Glutamatergic neuron (in vitro differentiated cells): ENCODE measurements at regions not wholly inside any gene's neighbourhood (a gene's known extent, or its start where the extent isn't known, plus 50 kb on each side); places are given as distances from the start of the nearest gene placed in this dataset.
"Not testable (repeated sequence)": the region's sequence is repeated elsewhere in the genome, so short reads cannot be mapped to it uniquely, and the experiment has no call there.

Experiments used
- DNase-seq: peaks from one replicate; pipeline ENCODE4 v3.0.0; 2022
- H3K27ac Mint-ChIP-seq: one replicate; pipeline ENCODE4 v1.8.0; 2020; ENCODE audit warnings: mild to moderate bottlenecking, mixed read lengths, inconsistent platforms; ENCODE audit not compliant: unreplicated experiment
- H3K27me3 Mint-ChIP-seq: one replicate; pipeline ENCODE4 v1.8.0; 2020; ENCODE audit warnings: mild to moderate bottlenecking, moderate library complexity, mixed read lengths, inconsistent platforms; ENCODE audit not compliant: unreplicated experiment
- H3K36me3 Mint-ChIP-seq: one replicate; pipeline ENCODE4 v1.8.0; 2020; ENCODE audit warnings: mild to moderate bottlenecking, mixed read lengths, inconsistent platforms; ENCODE audit not compliant: unreplicated experiment
- H3K4me1 Mint-ChIP-seq: one replicate; pipeline ENCODE4 v1.8.0; 2020; ENCODE audit warnings: mild to moderate bottlenecking, low read depth, mixed read lengths, inconsistent platforms; ENCODE audit not compliant: unreplicated experiment
- H3K4me3 Mint-ChIP-seq: one replicate; pipeline ENCODE4 v1.8.0; 2020; ENCODE audit warnings: mild to moderate bottlenecking, mixed read lengths, inconsistent platforms; ENCODE audit not compliant: unreplicated experiment
- H3K9me3 Mint-ChIP-seq: one replicate; pipeline ENCODE4 v1.8.0; 2020; ENCODE audit warnings: mild to moderate bottlenecking, moderate library complexity, mixed read lengths, inconsistent platforms; ENCODE audit not compliant: unreplicated experiment
- TF ChIP-seq, protein P1 (sequence below): fragments of 200-600 bp; sonication (generic); IDR thresholded peaks from one replicate; pipeline ENCODE4 v1.5.0; 2021; ENCODE audit not compliant: partially characterized antibody, unreplicated experiment

DNA sequence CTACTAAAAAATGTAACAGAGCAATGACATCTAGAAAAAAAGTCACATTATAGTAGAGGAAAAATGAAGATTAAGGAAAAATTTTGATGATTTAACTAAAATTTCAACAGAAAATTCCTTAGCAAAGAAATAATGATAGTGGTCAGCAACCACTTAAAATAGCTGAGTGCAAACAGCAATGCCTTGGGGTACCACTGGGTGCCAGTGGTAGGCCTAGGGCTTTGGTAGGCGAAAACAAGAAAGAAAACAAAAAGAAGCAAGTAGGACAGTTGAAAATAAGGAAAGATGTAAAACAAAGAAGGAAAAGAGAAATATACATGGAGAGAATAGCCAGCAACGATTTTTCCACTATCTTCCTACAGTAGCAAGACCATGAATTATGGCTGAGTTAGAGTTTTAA, 313.5 kb upstream of the IRS4 start:
- TF ChIP-seq, protein P1, sequence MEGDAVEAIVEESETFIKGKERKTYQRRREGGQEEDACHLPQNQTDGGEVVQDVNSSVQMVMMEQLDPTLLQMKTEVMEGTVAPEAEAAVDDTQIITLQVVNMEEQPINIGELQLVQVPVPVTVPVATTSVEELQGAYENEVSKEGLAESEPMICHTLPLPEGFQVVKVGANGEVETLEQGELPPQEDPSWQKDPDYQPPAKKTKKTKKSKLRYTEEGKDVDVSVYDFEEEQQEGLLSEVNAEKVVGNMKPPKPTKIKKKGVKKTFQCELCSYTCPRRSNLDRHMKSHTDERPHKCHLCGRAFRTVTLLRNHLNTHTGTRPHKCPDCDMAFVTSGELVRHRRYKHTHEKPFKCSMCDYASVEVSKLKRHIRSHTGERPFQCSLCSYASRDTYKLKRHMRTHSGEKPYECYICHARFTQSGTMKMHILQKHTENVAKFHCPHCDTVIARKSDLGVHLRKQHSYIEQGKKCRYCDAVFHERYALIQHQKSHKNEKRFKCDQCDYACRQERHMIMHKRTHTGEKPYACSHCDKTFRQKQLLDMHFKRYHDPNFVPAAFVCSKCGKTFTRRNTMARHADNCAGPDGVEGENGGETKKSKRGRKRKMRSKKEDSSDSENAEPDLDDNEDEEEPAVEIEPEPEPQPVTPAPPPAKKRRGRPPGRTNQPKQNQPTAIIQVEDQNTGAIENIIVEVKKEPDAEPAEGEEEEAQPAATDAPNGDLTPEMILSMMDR, result peak; percentile 24
- H3K9me3 Mint-ChIP-seq, result no peaks in the 10 kb centered on the region
- H3K27ac Mint-ChIP-seq, result no peak overlapping the region
- H3K4me1 Mint-ChIP-seq, result no peaks in the 10 kb centered on the region
- DNase-seq, result no peak
- H3K36me3 Mint-ChIP-seq, result no peaks in the 10 kb centered on the region
- no peaks in the 10 kb centered on the region for H3K27me3 Mint-ChIP-seq
- H3K4me3 Mint-ChIP-seq, result no peak overlapping the region

DNA sequence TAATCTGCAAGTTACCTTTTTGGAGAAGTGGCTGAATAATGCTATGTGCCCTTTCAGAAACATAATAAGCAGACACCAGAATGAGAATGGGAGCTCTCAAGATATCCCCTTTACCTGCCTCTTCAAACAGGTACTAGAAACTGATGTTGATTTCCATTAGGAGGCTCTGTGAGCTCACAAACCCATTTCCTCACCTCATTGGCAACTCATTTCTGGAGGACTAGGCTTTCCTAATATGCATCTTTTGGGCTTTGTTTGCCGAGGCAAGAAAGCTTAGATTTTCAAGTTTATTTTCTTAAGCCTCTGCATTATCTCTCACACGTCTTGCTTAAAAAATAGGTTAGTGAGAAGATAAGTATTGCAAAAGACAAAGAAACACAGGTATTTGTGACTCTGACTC, 313.1 kb upstream of the IRS4 start:
- Mint-ChIP-seq H3K27ac (no peak overlapping the region), H3K9me3 (no peaks in the 10 kb centered on the region), H3K36me3 (no peaks in the 10 kb centered on the region), H3K4me3 (no peak overlapping the region), H3K27me3 (no peaks in the 10 kb centered on the region), H3K4me1 (no peaks in the 10 kb centered on the region)
- TF ChIP-seq, protein P1, result no peak
- no peak for DNase-seq

DNA sequence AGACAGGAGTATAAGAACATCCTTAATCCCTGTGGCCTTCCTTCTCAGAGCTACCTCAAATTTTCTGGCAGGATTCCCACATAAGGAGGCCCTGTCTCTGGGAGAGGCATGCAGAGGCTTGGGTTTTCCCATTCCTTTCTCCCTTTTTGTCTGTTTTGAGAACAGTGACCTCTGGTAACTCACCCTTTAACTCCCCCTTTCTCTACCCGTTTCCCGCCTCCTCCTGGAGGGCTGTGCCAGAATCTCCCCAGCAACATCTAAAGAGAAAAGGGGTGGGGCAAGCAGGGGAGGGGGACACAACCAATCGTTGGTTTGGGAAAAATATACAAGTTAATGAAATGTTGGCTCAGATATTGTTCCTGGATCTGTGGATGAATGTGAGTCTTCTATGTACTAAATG, 303.7 kb upstream of the IRS4 start:
- Mint-ChIP-seq H3K27me3 (peaks cover 2% of the 10 kb centered on the region), H3K27ac (no peak overlapping the region)
- no peak for DNase-seq

DNA sequence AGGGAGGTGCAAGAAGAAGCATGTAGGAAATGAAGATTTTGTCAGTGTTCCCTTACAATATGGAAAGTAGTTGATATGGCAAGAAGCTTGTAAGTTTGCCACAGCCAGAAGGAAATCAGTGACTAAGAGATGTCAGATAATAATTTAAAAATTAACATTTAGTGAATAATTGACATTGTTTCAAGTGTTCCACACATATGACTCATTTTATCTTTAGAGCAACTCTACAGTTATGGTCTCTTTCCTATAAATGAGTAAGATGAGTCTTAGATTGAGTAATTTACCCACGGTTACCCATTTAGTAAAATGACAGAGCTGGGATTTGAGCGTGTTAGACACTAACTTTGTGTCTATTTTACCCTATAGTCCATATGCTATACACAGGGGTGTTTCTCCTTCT, 300.3 kb upstream of the IRS4 start:
- Mint-ChIP-seq H3K27ac (no peak overlapping the region), H3K27me3 (peaks cover 2% of the 10 kb centered on the region), H3K9me3 (peaks cover 2% of the 10 kb centered on the region), H3K4me1 (no peaks in the 10 kb centered on the region), H3K36me3 (no peaks in the 10 kb centered on the region), H3K4me3 (no peak overlapping the region)
- TF ChIP-seq, protein P1, result no peak
- no peak for DNase-seq

More for the DNA sequence above, 303.7 kb upstream of the IRS4 start:
- Mint-ChIP-seq H3K4me1 (no peaks in the 10 kb centered on the region), H3K4me3 (no peak overlapping the region), H3K36me3 (no peaks in the 10 kb centered on the region), H3K9me3 (peaks cover 2% of the 10 kb centered on the region)
- TF ChIP-seq, protein P1, result no peak

DNA sequence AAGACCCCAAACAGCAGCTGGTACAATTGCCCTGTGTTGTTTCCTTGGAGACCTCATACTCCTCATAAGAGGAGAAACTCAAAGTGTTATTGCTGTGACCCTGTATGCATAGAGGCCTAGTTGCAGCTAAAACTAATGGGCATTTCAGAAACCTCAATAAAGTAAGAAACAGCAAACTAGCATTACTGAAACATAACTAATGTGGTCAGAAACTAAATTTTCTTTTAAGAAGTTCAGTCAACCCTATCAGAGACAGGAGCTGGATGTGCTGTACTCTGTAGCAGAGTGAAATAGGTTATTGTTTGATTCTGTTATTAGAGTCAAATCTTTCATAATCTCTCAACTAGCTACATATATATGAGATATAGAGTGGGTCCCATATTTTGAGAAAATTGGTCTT, 257.5 kb upstream of the IRS4 start:
- Mint-ChIP-seq H3K4me1 (no peaks in the 10 kb centered on the region), H3K9me3 (no peaks in the 10 kb centered on the region), H3K36me3 (no peaks in the 10 kb centered on the region), H3K27ac (no peak overlapping the region), H3K4me3 (no peak overlapping the region), H3K27me3 (peaks cover 2% of the 10 kb centered on the region)
- DNase-seq, result no peak
- TF ChIP-seq, protein P1, result no peak

DNA sequence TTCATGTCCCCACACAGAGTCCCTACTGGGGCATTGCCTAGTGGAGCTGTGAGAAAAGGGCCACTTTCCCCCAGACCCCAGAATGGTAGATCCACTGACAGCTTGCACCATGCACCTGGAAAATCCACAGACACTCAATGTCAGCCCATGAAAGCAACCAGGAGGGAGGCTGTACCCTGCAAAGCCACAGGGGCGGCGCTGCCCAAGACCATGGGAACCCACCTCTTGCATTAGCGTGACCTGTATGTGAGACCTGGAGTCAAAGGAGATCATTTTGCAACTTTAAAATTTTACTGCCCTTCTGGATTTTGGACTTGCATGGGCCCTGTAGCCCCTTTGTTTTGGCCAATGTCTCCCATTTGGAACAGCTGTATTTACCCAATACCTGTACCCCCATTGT, 236.5 kb upstream of the IRS4 start:
- H3K9me3 Mint-ChIP-seq, DNase-seq, H3K4me3 Mint-ChIP-seq, H3K36me3 Mint-ChIP-seq, H3K27me3 Mint-ChIP-seq, H3K27ac Mint-ChIP-seq, H3K4me1 Mint-ChIP-seq: not testable (repeated sequence)
